ENCODE measurements at regions not wholly inside any gene's neighbourhood (a gene's known extent, or its start where the extent isn't known, plus 50 kb on each side); places are given as distances from the start of the nearest gene placed in this dataset.

GRCh38 chr4:163923092-163923491 is 428.6 kb downstream of the TMA16 start:
- no peak for DNase-seq (ENCODE audit: low read depth)

GRCh38 chr4:163930086-163930485 is 435.6 kb downstream of the TMA16 start:
- TF ChIP-seq CTCF (IDR thresholded peaks at IDR 0.05; ENCODE audit: low read depth, low read length, missing control alignments) = no peak
- DNase-seq (ENCODE audit: low read depth) = no peak
- H3K4me3 ChIP-seq (ENCODE audit: low read depth, low read length) = no peak overlapping the region

More at GRCh38 chr4:163923092-163923491, 428.6 kb downstream of the TMA16 start:
- TF ChIP-seq CTCF (IDR thresholded peaks at IDR 0.05; ENCODE audit: low read depth, low read length, missing control alignments) = no peak
- no peak overlapping the region for H3K4me3 ChIP-seq (ENCODE audit: low read depth, low read length)

GRCh38 chr4:163932504-163932903 is 438.0 kb downstream of the TMA16 start:
- TF ChIP-seq CTCF (IDR thresholded peaks at IDR 0.05; ENCODE audit: low read depth, low read length, missing control alignments) = no peak
- DNase-seq (ENCODE audit: low read depth) = no peak
- no peak overlapping the region for H3K4me3 ChIP-seq (ENCODE audit: low read depth, low read length)

- TF ChIP-seq CTCF (IDR thresholded peaks at IDR 0.05; ENCODE audit: low read depth, low read length, missing control alignments) = no peak
- no peak for DNase-seq (ENCODE audit: low read depth)
- H3K4me3 ChIP-seq (ENCODE audit: low read depth, low read length) = no peak overlapping the region
These were observed 445.1 kb downstream of the TMA16 start for GRCh38 chr4:163939597-163939996.

- H3K4me3 ChIP-seq (ENCODE audit: low read depth, low read length) = no peak overlapping the region
- TF ChIP-seq CTCF (IDR thresholded peaks at IDR 0.05; ENCODE audit: low read depth, low read length, missing control alignments) = no peak
- DNase-seq (ENCODE audit: low read depth) = no peak
These were observed 446.9 kb downstream of the TMA16 start for GRCh38 chr4:163941221-163941905.

- H3K4me3 ChIP-seq (ENCODE audit: low read depth, low read length) = no peak overlapping the region
- no peak for DNase-seq (ENCODE audit: low read depth)
- no peak for TF ChIP-seq CTCF (IDR thresholded peaks at IDR 0.05; ENCODE audit: low read depth, low read length, missing control alignments)
These were observed 454.5 kb downstream of the TMA16 start for GRCh38 chr4:163948920-163949455.
